B cell (primary cell): ENCODE measurements at regions not wholly inside any gene's neighbourhood (a gene's known extent, or its start where the extent isn't known, plus 50 kb on each side); places are given as distances from the start of the nearest gene placed in this dataset.

ENCODE experiments used
- ATAC-seq: fragments of 200-7000 bp; cut with Tn5 transposase; one replicate; pipeline ENCODE4 v1.10.0; 2021; ENCODE audit warnings: low read depth, mild to moderate bottlenecking, moderate number of reproducible peaks, moderate library complexity
- CTCF ChIA-PET: fragments of 350-600 bp; sonication (Branson Sonifier 250); formaldehyde crosslinking; loops from one replicate; lab custom pipeline; 2021; ENCODE audit warnings: antibody characterized with exemption, inconsistent platforms; lab: Charles Lee
- POLR2A ChIA-PET: fragments of 350-600 bp; sonication (Branson Sonifier 250); formaldehyde crosslinking; loops from one replicate; lab custom pipeline; 2021; ENCODE audit warnings: antibody characterized with exemption; lab: Charles Lee
- DNase-seq: peaks from one replicate; pipeline ENCODE4 v3.0.0; 2013
- H2AFZ ChIP-seq: 2 replicates; pipeline ENCODE4 v1.6.1; 2012; ENCODE audit warnings: mild to moderate bottlenecking, low read depth, low read length; ENCODE audit not compliant: insufficient read depth, poor library complexity, severe bottlenecking
- H3K27ac ChIP-seq, 2 donors: 1 replicate in 1 of 2; 2 replicates in 1 of 2; pipeline ENCODE4 v1.5.1; 2012 to 2013; ENCODE audit warnings: low read length in 2 of 2, mild to moderate bottlenecking in 2 of 2, moderate library complexity in 1 of 2
- H3K27me3 ChIP-seq, 4 experiments: fragments of 200-600 bp in 1 of 4; sonication (generic) in 1 of 4; replicated peaks in 1 of 4; 1 replicate in 2 of 4; 2 replicates in 2 of 4; pipeline versions ENCODE4 v1.6.1 to v1.7.0; 2013 to 2016; ENCODE audit warnings: low read length in 3 of 4, mild to moderate bottlenecking in 2 of 4, mixed read lengths in 1 of 4, moderate library complexity in 1 of 4; ENCODE audit not compliant: insufficient read depth in 4 of 4, control insufficient read depth in 3 of 4; ENCODE audit errors: control extremely low read depth in 1 of 4
- H3K36me3 ChIP-seq, 2 experiments: replicated peaks in 1 of 2; 1 replicate in 1 of 2; 2 replicates in 1 of 2; pipeline versions ENCODE4 v1.6.1 to v1.7.1; 2013; ENCODE audit warnings: low read length in 1 of 2; ENCODE audit not compliant: insufficient read depth in 2 of 2, control insufficient read depth in 1 of 2; ENCODE audit errors: control extremely low read depth in 1 of 2, extremely low read depth in 1 of 2
- H3K4me1 ChIP-seq, 2 donors: fragments of 200-600 bp in 1 of 2; sonication (generic) in 1 of 2; 1 replicate in 1 of 2; 2 replicates in 1 of 2; pipeline versions ENCODE4 v1.5.1 to v1.6.1; 2013 to 2017; ENCODE audit warnings: low read length in 2 of 2; ENCODE audit not compliant: control insufficient read depth in 2 of 2, insufficient read depth in 2 of 2
- H3K4me2 ChIP-seq: replicated peaks from 2 replicates; pipeline ENCODE3; 2012; ENCODE audit warnings: mild to moderate bottlenecking, low read depth, low read length; ENCODE audit not compliant: poor library complexity, severe bottlenecking
- H3K4me3 ChIP-seq, 5 experiments: fragments of 200-600 bp in 1 of 5; sonication (generic) in 1 of 5; 1 replicate in 3 of 5; 2 replicates in 2 of 5; pipeline versions ENCODE4 v1.5.1 to v1.7.0; 2011 to 2016; ENCODE audit warnings: low read length in 4 of 5, mild to moderate bottlenecking in 4 of 5, low read depth in 2 of 5, control low read depth in 1 of 5, moderate library complexity in 1 of 5; ENCODE audit not compliant: insufficient read depth in 1 of 5; ENCODE audit errors: control extremely low read depth in 1 of 5, extremely low read depth in 1 of 5
- H3K79me2 ChIP-seq: fragments of 200-600 bp; sonication (generic); one replicate; pipeline ENCODE4 v1.6.0; 2016; ENCODE audit warnings: low read length; ENCODE audit not compliant: control insufficient read depth, insufficient read depth
- H3K9ac ChIP-seq: fragments of 200-600 bp; sonication (generic); 2 replicates; pipeline ENCODE4 v1.6.1; 2017; ENCODE audit warnings: mild to moderate bottlenecking, low read length, moderate library complexity
- H3K9me3 ChIP-seq, 3 donors: one replicate each; pipeline versions ENCODE4 v1.6.1 to v1.7.1; 2013; ENCODE audit warnings: low read length in 2 of 3; ENCODE audit not compliant: control insufficient read depth in 2 of 3, insufficient read depth in 1 of 3; ENCODE audit errors: control extremely low read depth in 1 of 3
- H4K20me1 ChIP-seq: 2 replicates; pipeline ENCODE4 v1.6.0; 2012; ENCODE audit warnings: mild to moderate bottlenecking, low read length; ENCODE audit not compliant: insufficient read depth, control insufficient read depth, poor library complexity, severe bottlenecking
- H3K27ac Mint-ChIP-seq: one replicate; pipeline ENCODE4 v1.8.0; 2021; ENCODE audit warnings: mixed read lengths
- H3K27me3 Mint-ChIP-seq: one replicate; pipeline ENCODE4 v1.8.0; 2021; ENCODE audit warnings: mixed read lengths
- H3K4me1 Mint-ChIP-seq: one replicate; pipeline ENCODE4 v1.8.0; 2021; ENCODE audit warnings: mixed read lengths
- H3K4me3 Mint-ChIP-seq: one replicate; pipeline ENCODE4 v1.8.0; 2021; ENCODE audit warnings: mixed read lengths
- H3K9me3 Mint-ChIP-seq: one replicate; pipeline ENCODE4 v1.8.0; 2022; ENCODE audit warnings: mixed read lengths; ENCODE audit not compliant: insufficient read depth
- EZH2 ChIP-seq: IDR thresholded peaks from 2 replicates; pipeline ENCODE4 v1.6.1; 2012; ENCODE audit warnings: borderline replicate concordance, low read depth, mild to moderate bottlenecking, moderate library complexity, low read length; ENCODE audit not compliant: insufficient read depth, poor library complexity, severe bottlenecking
- WGBS: methylation state at CpG from one replicate; pipeline ENCODE4 v1.1.5; 2013; ENCODE audit warnings: missing lambda C conversion rate; ENCODE audit not compliant: insufficient coverage; 5-methylcytosine and 5-hydroxymethylcytosine counted together
- intact Hi-C: fragments of 100-400 bp; cut with micrococcal nuclease; formaldehyde crosslinking; loops from one replicate; pipeline ENCODE4 v1.10.0; 2022
- TF ChIP-seq, protein P1 (sequence below): fragments of 200-600 bp; IDR thresholded peaks from one replicate; pipeline ENCODE4 v1.8.0; 2022; ENCODE audit warnings: antibody characterized with exemption, mild to moderate bottlenecking

DNA sequence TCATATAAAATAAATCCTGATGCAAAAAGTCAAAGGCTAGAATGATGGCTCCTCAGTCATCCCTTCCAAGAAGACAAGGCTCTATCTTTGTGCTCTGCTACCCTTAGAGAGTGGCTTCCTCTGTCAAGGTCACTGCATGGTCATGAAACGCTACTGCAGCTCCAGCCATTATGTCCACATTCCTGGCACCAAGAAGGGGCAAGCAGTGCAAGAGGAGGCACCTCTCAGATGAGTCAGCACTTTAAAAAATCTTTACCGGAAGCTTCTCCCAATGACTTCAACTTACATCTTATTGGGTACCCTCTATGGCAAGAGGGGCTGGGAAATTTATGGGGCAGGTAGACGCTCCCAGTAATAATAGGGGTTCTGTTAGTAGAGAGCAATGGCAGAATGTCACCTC is 129.5 kb upstream of the CPEB4 start:
- Histone ChIP-seq H2AFZ (no peak overlapping the region), H3K79me2 (no peaks in the 10 kb centered on the region), H3K36me3 (no peaks in the 10 kb centered on the region), H3K27ac (no peak overlapping the region), H3K4me1 (peaks cover 3 to 9% of the 10 kb centered on the region in 2 donors), H3K9ac (no peak overlapping the region), H3K9me3 (no peaks in the 10 kb centered on the region), H3K4me3 (no peak overlapping the region), H3K27me3 (peaks cover 0 to 3% (median 0%) of the 10 kb centered on the region in 4 experiments), H4K20me1 (no peaks in the 10 kb centered on the region), H3K4me2 (no peak overlapping the region)
- 80% methylated on average over 1 of the region's 3 CpGs for WGBS
- ChIA-PET POLR2A (no interaction called here), CTCF (no interaction called here)
- Mint-ChIP-seq H3K4me3 (no peak overlapping the region), H3K4me1 (peaks cover 16% of the 10 kb centered on the region), H3K27ac (no peak overlapping the region), H3K9me3 (no peaks in the 10 kb centered on the region), H3K27me3 (peaks cover 14% of the 10 kb centered on the region)
- intact Hi-C loops, result no loop called here
- ATAC-seq (no peak), DNase-seq (no peak)
- no peak for TF ChIP-seq EZH2
- TF ChIP-seq, protein P1, sequence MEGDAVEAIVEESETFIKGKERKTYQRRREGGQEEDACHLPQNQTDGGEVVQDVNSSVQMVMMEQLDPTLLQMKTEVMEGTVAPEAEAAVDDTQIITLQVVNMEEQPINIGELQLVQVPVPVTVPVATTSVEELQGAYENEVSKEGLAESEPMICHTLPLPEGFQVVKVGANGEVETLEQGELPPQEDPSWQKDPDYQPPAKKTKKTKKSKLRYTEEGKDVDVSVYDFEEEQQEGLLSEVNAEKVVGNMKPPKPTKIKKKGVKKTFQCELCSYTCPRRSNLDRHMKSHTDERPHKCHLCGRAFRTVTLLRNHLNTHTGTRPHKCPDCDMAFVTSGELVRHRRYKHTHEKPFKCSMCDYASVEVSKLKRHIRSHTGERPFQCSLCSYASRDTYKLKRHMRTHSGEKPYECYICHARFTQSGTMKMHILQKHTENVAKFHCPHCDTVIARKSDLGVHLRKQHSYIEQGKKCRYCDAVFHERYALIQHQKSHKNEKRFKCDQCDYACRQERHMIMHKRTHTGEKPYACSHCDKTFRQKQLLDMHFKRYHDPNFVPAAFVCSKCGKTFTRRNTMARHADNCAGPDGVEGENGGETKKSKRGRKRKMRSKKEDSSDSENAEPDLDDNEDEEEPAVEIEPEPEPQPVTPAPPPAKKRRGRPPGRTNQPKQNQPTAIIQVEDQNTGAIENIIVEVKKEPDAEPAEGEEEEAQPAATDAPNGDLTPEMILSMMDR, result no peak

DNA sequence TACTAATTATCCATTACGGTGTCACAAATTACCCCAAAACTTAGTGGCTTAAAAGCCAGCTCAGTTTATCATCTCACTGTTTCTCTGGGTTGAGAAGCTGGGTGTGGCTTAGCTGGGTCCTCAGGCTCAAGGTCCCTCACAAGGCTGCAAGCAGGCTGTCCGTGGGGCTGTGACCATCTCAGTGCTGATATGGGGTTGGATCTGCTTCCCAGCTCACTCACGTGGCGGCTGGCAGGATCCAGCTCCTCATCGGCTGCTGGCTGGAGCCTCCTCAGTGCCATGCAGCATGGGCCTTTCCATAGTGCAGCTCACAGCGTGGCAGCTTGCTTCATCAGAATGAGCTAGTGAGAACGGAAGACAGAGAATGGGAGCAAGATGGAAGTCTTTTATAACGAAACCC is 128.5 kb upstream of the CPEB4 start:
- ChIA-PET POLR2A (no interaction called here), CTCF (interaction anchor here (1.0 to 1.2 kb wide), 2 partner anchors 52 to 166 kb away, joined by 3 read pairs; no protein-coding TSS in a partner anchor)
- Histone ChIP-seq H3K4me3 (no peak overlapping the region), H3K4me2 (no peak overlapping the region), H3K27ac (no peak overlapping the region), H3K9me3 (no peaks in the 10 kb centered on the region), H3K79me2 (no peaks in the 10 kb centered on the region), H3K4me1 (peaks cover 5 to 14% of the 10 kb centered on the region in 2 donors), H3K27me3 (peaks cover 0 to 4% (median 0%) of the 10 kb centered on the region in 4 experiments), H4K20me1 (no peaks in the 10 kb centered on the region), H3K9ac (no peak overlapping the region), H2AFZ (no peak overlapping the region), H3K36me3 (no peaks in the 10 kb centered on the region)
- TF ChIP-seq, protein P1, result no peak
- no peak for TF ChIP-seq EZH2
- DNase-seq, result no peak
- no peak for ATAC-seq
- no peaks in the 10 kb centered on the region for H3K9me3 Mint-ChIP-seq
- WGBS, result 93% methylated on average over 5 of the region's 8 CpGs
- no peak overlapping the region for H3K4me3 Mint-ChIP-seq
- intact Hi-C loops, result no loop called here
- H3K27ac Mint-ChIP-seq, result no peak overlapping the region
- H3K27me3 Mint-ChIP-seq, result peaks cover 15% of the 10 kb centered on the region
- H3K4me1 Mint-ChIP-seq, result peaks cover 23% of the 10 kb centered on the region
